ENCODE measurements at regions not wholly inside any gene's neighbourhood (a gene's known extent, or its start where the extent isn't known, plus 50 kb on each side); places are given as distances from the start of the nearest gene placed in this dataset.

DNA sequence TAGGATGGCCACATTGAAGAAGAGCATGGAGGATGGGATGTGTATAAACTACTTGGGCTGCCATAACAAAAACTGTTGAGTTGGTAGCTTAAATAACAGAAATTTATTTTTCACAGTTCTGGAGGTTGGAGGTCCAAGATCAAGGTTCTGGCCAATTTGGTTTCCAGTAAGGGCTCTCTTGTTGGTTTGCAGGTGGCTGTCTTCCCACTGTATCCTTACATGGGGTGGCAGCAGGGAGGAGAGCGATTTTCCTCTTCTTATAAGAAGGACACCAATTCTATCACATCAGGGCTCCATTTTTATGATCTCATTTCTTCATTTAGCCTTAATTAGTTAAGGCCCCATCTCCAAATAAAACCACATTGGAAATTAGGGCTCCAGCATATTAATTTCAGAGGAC, 465.7 kb downstream of the GADD45G start:
- TF ChIP-seq EZH2phosphoT487 (IDR thresholded peaks at IDR 0.05; ENCODE audit: low read depth, severe bottlenecking, unreplicated experiment) (no peak), EZH2 (IDR thresholded peaks at IDR 0.05; ENCODE audit: borderline replicate concordance) (no peak)
- TF ChIP-seq, protein P1, sequence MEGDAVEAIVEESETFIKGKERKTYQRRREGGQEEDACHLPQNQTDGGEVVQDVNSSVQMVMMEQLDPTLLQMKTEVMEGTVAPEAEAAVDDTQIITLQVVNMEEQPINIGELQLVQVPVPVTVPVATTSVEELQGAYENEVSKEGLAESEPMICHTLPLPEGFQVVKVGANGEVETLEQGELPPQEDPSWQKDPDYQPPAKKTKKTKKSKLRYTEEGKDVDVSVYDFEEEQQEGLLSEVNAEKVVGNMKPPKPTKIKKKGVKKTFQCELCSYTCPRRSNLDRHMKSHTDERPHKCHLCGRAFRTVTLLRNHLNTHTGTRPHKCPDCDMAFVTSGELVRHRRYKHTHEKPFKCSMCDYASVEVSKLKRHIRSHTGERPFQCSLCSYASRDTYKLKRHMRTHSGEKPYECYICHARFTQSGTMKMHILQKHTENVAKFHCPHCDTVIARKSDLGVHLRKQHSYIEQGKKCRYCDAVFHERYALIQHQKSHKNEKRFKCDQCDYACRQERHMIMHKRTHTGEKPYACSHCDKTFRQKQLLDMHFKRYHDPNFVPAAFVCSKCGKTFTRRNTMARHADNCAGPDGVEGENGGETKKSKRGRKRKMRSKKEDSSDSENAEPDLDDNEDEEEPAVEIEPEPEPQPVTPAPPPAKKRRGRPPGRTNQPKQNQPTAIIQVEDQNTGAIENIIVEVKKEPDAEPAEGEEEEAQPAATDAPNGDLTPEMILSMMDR (IDR thresholded peaks at IDR 0.05; ENCODE audit: poor library complexity): no peak
- H3K27ac ChIP-seq: no peak overlapping the region
- DNase-seq (ENCODE audit: low spot score): no peak

DNA sequence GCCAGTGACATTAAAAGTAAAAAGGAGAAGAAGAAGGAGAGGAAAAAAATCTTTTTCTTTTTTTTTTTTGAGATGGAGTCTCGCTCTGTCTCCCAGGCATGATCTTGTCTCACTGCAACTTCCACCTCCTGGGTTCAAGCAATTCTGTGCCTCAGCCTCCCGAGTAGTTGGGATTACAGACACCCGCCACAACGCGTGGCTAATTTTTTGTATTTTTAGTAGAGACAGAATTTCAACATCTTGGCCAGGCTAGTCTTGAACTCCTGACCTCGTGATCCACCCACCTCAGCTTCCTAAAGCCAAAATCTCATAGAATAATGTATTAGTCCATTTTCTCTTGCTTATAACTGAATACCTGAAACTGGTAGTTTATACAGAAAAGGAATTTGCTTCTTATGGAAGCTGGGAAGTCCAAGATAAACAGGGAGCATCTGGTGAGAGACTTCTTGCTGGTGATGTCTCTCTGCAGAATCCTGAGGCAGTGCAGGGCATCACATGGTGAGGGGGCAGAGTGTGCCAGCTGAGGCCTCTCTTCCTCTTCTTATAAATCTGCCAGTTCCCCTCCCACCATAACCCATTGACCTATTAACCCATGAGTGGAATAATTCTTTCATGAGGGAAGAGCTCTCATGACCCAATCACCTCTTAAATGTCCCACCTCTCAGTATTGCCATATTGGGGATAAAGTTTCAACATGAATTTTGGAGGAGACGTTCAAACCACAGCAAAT, 466.3 kb downstream of the GADD45G start:
- no peaks in the 10 kb centered on the region for H3K36me3 ChIP-seq (replicated peaks; ENCODE audit: insufficient read depth, low read depth)
- DNase-seq (ENCODE audit: low spot score): no peak
- H3K4me3 ChIP-seq: no peak overlapping the region
- H3K79me2 ChIP-seq: no peaks in the 10 kb centered on the region
- no peak overlapping the region for H3K27ac ChIP-seq
- H3K4me1 ChIP-seq (ENCODE audit: insufficient read depth): no peaks in the 10 kb centered on the region
- no peak overlapping the region for H2AFZ ChIP-seq
- WGBS (ENCODE audit: low lambda C conversion rate, missing lambda C conversion rate): 89% methylated on average over 7 of the region's 7 CpGs
- no peak overlapping the region for H3K4me2 ChIP-seq
- TF ChIP-seq EZH2 (IDR thresholded peaks at IDR 0.05; ENCODE audit: borderline replicate concordance): no peak
- no peak for TF ChIP-seq EZH2phosphoT487 (IDR thresholded peaks at IDR 0.05; ENCODE audit: low read depth, severe bottlenecking, unreplicated experiment)
- TF ChIP-seq, protein P1 (IDR thresholded peaks at IDR 0.05; ENCODE audit: poor library complexity): no peak
- H3K27me3 ChIP-seq: no peaks in the 10 kb centered on the region
- H3K9me3 ChIP-seq (ENCODE audit: low read depth): no peaks in the 10 kb centered on the region
- H4K20me1 ChIP-seq (ENCODE audit: insufficient read depth, poor library complexity, severe bottlenecking): no peaks in the 10 kb centered on the region
- H3K9me2 ChIP-seq (replicated peaks; ENCODE audit: insufficient read depth): no peaks in the 10 kb centered on the region

More for the DNA sequence above, 465.7 kb downstream of the GADD45G start:
- Histone ChIP-seq H3K9me3 (ENCODE audit: low read depth) (no peaks in the 10 kb centered on the region), H3K9me2 (replicated peaks; ENCODE audit: insufficient read depth) (no peaks in the 10 kb centered on the region), H3K27me3 (no peaks in the 10 kb centered on the region), H4K20me1 (ENCODE audit: insufficient read depth, poor library complexity, severe bottlenecking) (no peaks in the 10 kb centered on the region), H3K79me2 (no peaks in the 10 kb centered on the region), H3K4me1 (ENCODE audit: insufficient read depth) (no peaks in the 10 kb centered on the region), H3K4me2 (no peak overlapping the region), H3K36me3 (replicated peaks; ENCODE audit: insufficient read depth, low read depth) (no peaks in the 10 kb centered on the region), H2AFZ (no peak overlapping the region), H3K4me3 (no peak overlapping the region)
- WGBS (ENCODE audit: low lambda C conversion rate, missing lambda C conversion rate): 100% methylated on average over 1 of the region's 1 CpG

DNA sequence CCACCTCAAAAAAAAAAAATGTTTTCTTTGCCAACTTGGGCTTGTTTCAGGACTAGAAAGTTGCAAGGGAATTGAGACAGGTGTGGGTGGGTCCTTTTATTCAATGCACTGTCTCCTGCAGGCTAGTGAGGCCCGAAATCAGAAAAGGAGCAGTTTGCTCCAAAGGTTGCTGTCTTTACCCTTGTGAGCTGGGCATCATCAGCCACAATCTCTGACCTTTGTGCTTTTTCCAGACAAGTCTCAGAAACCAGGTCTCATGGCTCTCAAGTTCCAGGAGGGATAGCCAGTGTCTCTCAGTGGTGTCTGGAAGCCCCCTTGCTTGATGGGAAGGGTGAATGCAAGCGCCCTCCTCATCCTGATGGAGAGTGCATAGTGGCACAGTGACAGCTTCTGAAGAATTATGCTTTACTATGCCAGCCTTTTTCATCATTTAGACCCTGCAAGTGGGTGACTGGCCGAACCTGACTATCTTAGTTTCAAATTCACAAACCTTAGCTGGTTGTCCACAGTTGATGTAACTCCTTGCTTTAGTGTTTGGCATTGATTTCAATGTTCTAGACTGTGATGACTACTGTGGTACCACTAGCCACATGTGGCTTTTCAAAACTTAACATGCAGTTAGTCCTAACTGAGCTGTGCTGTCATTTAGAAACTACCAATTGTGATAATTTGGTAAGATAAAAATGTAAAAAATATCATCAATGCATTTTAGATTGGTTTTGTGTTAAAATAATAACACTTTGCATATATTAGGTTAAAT, 468.6 kb downstream of the GADD45G start:
- Histone ChIP-seq H3K79me2 (no peaks in the 10 kb centered on the region), H3K4me3 (no peak overlapping the region), H3K36me3 (replicated peaks; ENCODE audit: insufficient read depth, low read depth) (no peaks in the 10 kb centered on the region), H3K4me1 (ENCODE audit: insufficient read depth) (no peaks in the 10 kb centered on the region), H3K27me3 (no peaks in the 10 kb centered on the region), H3K27ac (no peak overlapping the region), H3K9me2 (replicated peaks; ENCODE audit: insufficient read depth) (no peaks in the 10 kb centered on the region), H4K20me1 (ENCODE audit: insufficient read depth, poor library complexity, severe bottlenecking) (no peaks in the 10 kb centered on the region), H3K9me3 (ENCODE audit: low read depth) (no peaks in the 10 kb centered on the region), H2AFZ (no peak overlapping the region), H3K4me2 (no peak overlapping the region)
- 85% methylated on average over 3 of the region's 3 CpGs for WGBS (ENCODE audit: low lambda C conversion rate, missing lambda C conversion rate)
- TF ChIP-seq EZH2 (IDR thresholded peaks at IDR 0.05; ENCODE audit: borderline replicate concordance) (no peak), EZH2phosphoT487 (IDR thresholded peaks at IDR 0.05; ENCODE audit: low read depth, severe bottlenecking, unreplicated experiment) (no peak)
- TF ChIP-seq, protein P1 (IDR thresholded peaks at IDR 0.05; ENCODE audit: poor library complexity): no peak
- no peak for DNase-seq (ENCODE audit: low spot score)

Data from hepatocyte (in vitro differentiated cells).